ENCODE measurements at regions not wholly inside any gene's neighbourhood (a gene's known extent, or its start where the extent isn't known, plus 50 kb on each side); places are given as distances from the start of the nearest gene placed in this dataset.
"Not testable (repeated sequence)": the region's sequence is repeated elsewhere in the genome, so short reads cannot be mapped to it uniquely, and the experiment has no call there.

DNA sequence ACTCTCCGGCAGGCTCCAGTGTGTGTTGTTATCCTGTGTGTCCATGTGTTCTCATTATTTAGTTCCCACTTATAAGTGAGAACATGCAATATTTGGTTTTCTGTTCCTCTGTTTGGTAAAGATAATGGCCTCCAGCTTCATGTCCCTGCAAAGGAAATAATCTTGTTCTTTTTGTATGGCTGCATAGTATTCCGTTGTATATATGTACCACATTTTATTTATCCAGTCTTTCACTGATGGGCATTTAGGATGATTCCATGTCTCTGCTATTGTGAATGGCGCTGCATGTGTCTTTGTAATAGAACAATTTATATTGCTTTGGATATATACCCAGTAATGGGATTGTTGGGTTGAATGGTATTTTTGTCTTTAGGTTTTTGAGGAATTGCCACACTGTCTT is 807.3 kb upstream of the CA10 start:
- Histone ChIP-seq H3K4me1 (ENCODE audit: insufficient read depth) (no peaks in the 10 kb centered on the region), H2AFZ (no peak overlapping the region), H3K27me3 (ENCODE audit: insufficient read depth) (no peaks in the 10 kb centered on the region), H3F3A (replicated peaks; ENCODE audit: low read depth) (no peaks in the 10 kb centered on the region), H3K79me2 (replicated peaks; ENCODE audit: insufficient read depth) (no peaks in the 10 kb centered on the region), H3K4me2 (no peak overlapping the region), H3K9me2 (ENCODE audit: insufficient read depth) (no peaks in the 10 kb centered on the region), H3K27ac (ENCODE audit: low read depth) (no peak overlapping the region), H3K4me3 (no peak overlapping the region), H3K36me3 (ENCODE audit: insufficient read depth) (no peaks in the 10 kb centered on the region), H4K20me1 (replicated peaks; ENCODE audit: insufficient read depth) (no peaks in the 10 kb centered on the region)
- H3K36me3 Mint-ChIP-seq (ENCODE audit: low read depth), result no peaks in the 10 kb centered on the region
- ATAC-seq (no peak), DNase-seq (ENCODE audit: low spot score) (no peak)
- no peaks in the 10 kb centered on the region; the same call in 2 of the 3 replicates for H3K9me3 Mint-ChIP-seq
- peaks cover 2% of the 10 kb centered on the region for H3K27me3 Mint-ChIP-seq (ENCODE audit: insufficient read depth, low read depth, poor library complexity)
- H3K4me1 Mint-ChIP-seq, result no peaks in the 10 kb centered on the region
- no peak overlapping the region for H3K27ac Mint-ChIP-seq
- H3K4me3 Mint-ChIP-seq, result no peak overlapping the region
- TF ChIP-seq EZH2phosphoT487 (IDR thresholded peaks at IDR 0.05; ENCODE audit: unreplicated experiment) (no peak), POLR2AphosphoS5 (IDR thresholded peaks at IDR 0.05; ENCODE audit: low read depth) (no peak), JUNB (IDR thresholded peaks at IDR 0.05; ENCODE audit: unreplicated experiment) (no peak), NANOG (IDR thresholded peaks at IDR 0.05; ENCODE audit: borderline replicate concordance) (no peak), STAT1 (IDR thresholded peaks at IDR 0.05; ENCODE audit: unreplicated experiment) (no peak)
- TF ChIP-seq, protein P1, sequence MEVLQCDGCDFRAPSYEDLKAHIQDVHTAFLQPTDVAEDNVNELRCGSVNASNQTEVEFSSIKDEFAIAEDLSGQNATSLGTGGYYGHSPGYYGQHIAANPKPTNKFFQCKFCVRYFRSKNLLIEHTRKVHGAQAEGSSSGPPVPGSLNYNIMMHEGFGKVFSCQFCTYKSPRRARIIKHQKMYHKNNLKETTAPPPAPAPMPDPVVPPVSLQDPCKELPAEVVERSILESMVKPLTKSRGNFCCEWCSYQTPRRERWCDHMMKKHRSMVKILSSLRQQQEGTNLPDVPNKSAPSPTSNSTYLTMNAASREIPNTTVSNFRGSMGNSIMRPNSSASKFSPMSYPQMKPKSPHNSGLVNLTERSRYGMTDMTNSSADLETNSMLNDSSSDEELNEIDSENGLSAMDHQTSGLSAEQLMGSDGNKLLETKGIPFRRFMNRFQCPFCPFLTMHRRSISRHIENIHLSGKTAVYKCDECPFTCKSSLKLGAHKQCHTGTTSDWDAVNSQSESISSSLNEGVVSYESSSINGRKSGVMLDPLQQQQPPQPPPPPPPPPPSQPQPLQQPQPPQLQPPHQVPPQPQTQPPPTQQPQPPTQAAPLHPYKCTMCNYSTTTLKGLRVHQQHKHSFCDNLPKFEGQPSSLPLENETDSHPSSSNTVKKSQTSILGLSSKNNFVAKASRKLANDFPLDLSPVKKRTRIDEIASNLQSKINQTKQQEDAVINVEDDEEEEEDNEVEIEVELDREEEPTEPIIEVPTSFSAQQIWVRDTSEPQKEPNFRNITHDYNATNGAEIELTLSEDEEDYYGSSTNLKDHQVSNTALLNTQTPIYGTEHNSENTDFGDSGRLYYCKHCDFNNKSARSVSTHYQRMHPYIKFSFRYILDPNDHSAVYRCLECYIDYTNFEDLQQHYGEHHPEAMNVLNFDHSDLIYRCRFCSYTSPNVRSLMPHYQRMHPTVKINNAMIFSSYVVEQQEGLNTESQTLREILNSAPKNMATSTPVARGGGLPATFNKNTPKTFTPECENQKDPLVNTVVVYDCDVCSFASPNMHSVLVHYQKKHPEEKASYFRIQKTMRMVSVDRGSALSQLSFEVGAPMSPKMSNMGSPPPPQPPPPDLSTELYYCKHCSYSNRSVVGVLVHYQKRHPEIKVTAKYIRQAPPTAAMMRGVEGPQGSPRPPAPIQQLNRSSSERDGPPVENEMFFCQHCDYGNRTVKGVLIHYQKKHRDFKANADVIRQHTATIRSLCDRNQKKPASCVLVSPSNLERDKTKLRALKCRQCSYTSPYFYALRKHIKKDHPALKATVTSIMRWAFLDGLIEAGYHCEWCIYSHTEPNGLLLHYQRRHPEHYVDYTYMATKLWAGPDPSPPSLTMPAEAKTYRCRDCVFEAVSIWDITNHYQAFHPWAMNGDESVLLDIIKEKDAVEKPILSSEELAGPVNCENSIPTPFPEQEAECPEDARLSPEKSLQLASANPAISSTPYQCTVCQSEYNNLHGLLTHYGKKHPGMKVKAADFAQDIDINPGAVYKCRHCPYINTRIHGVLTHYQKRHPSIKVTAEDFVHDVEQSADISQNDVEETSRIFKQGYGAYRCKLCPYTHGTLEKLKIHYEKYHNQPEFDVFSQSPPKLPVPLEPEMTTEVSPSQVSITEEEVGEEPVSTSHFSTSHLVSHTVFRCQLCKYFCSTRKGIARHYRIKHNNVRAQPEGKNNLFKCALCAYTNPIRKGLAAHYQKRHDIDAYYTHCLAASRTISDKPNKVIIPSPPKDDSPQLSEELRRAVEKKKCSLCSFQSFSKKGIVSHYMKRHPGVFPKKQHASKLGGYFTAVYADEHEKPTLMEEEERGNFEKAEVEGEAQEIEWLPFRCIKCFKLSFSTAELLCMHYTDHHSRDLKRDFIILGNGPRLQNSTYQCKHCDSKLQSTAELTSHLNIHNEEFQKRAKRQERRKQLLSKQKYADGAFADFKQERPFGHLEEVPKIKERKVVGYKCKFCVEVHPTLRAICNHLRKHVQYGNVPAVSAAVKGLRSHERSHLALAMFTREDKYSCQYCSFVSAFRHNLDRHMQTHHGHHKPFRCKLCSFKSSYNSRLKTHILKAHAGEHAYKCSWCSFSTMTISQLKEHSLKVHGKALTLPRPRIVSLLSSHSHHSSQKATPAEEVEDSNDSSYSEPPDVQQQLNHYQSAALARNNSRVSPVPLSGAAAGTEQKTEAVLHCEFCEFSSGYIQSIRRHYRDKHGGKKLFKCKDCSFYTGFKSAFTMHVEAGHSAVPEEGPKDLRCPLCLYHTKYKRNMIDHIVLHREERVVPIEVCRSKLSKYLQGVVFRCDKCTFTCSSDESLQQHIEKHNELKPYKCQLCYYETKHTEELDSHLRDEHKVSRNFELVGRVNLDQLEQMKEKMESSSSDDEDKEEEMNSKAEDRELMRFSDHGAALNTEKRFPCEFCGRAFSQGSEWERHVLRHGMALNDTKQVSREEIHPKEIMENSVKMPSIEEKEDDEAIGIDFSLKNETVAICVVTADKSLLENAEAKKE (CRISPR knock-in tag; IDR thresholded peaks at IDR 0.05), result no peak
- TF ChIP-seq, protein P2, sequence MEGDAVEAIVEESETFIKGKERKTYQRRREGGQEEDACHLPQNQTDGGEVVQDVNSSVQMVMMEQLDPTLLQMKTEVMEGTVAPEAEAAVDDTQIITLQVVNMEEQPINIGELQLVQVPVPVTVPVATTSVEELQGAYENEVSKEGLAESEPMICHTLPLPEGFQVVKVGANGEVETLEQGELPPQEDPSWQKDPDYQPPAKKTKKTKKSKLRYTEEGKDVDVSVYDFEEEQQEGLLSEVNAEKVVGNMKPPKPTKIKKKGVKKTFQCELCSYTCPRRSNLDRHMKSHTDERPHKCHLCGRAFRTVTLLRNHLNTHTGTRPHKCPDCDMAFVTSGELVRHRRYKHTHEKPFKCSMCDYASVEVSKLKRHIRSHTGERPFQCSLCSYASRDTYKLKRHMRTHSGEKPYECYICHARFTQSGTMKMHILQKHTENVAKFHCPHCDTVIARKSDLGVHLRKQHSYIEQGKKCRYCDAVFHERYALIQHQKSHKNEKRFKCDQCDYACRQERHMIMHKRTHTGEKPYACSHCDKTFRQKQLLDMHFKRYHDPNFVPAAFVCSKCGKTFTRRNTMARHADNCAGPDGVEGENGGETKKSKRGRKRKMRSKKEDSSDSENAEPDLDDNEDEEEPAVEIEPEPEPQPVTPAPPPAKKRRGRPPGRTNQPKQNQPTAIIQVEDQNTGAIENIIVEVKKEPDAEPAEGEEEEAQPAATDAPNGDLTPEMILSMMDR (conservative IDR thresholded peaks at IDR 0.05; ENCODE audit: low read depth in 2 of 2), result no peak
- TF ChIP-seq, protein P3, sequence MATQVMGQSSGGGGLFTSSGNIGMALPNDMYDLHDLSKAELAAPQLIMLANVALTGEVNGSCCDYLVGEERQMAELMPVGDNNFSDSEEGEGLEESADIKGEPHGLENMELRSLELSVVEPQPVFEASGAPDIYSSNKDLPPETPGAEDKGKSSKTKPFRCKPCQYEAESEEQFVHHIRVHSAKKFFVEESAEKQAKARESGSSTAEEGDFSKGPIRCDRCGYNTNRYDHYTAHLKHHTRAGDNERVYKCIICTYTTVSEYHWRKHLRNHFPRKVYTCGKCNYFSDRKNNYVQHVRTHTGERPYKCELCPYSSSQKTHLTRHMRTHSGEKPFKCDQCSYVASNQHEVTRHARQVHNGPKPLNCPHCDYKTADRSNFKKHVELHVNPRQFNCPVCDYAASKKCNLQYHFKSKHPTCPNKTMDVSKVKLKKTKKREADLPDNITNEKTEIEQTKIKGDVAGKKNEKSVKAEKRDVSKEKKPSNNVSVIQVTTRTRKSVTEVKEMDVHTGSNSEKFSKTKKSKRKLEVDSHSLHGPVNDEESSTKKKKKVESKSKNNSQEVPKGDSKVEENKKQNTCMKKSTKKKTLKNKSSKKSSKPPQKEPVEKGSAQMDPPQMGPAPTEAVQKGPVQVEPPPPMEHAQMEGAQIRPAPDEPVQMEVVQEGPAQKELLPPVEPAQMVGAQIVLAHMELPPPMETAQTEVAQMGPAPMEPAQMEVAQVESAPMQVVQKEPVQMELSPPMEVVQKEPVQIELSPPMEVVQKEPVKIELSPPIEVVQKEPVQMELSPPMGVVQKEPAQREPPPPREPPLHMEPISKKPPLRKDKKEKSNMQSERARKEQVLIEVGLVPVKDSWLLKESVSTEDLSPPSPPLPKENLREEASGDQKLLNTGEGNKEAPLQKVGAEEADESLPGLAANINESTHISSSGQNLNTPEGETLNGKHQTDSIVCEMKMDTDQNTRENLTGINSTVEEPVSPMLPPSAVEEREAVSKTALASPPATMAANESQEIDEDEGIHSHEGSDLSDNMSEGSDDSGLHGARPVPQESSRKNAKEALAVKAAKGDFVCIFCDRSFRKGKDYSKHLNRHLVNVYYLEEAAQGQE (IDR thresholded peaks at IDR 0.05; ENCODE audit: unreplicated experiment), result no peak

DNA sequence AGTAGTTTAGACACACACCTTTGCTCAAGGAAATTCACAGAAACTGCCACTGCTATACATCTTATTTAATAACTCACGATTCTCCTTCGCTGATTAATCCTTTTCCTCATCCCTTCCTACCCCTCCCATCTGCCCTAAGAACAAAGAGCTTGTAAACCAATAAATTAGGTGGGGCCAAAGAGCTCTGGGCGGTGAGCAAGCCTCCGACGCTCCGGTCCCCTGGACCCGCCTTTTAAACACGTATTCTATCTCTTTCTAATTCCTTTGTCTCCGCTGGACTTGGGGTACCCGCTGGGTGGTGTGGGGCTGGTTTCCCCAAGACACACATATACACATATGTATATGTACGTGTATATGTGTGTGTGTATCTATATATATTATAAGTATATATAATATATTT is 803.2 kb upstream of the CA10 start:
- DNase-seq (ENCODE audit: low spot score); H3K4me1 Mint-ChIP-seq; H3K27ac Mint-ChIP-seq; H3K36me3 ChIP-seq (ENCODE audit: insufficient read depth); H3K27me3 ChIP-seq (ENCODE audit: insufficient read depth); H3K79me2 ChIP-seq (replicated peaks; ENCODE audit: insufficient read depth); H3K4me3 ChIP-seq; H3K4me1 ChIP-seq (ENCODE audit: insufficient read depth); H3K9me3 Mint-ChIP-seq; H4K20me1 ChIP-seq (replicated peaks; ENCODE audit: insufficient read depth); H2AFZ ChIP-seq; H3K27ac ChIP-seq (ENCODE audit: low read depth); H3K4me3 Mint-ChIP-seq; H3F3A ChIP-seq (replicated peaks; ENCODE audit: low read depth); H3K4me2 ChIP-seq; ATAC-seq; H3K27me3 Mint-ChIP-seq (ENCODE audit: insufficient read depth, low read depth, poor library complexity); H3K36me3 Mint-ChIP-seq (ENCODE audit: low read depth); H3K9me2 ChIP-seq (ENCODE audit: insufficient read depth): not testable (repeated sequence)

All from GM23338 (cell line).